Ascending aorta (tissue), 2 donors: ENCODE measurements at regions not wholly inside any gene's neighbourhood (a gene's known extent, or its start where the extent isn't known, plus 50 kb on each side); places are given as distances from the start of the nearest gene placed in this dataset.

Source experiments
- DNase-seq, 2 donors: peaks; one replicate each; pipeline ENCODE4 v3.0.0-alpha.2; 2019; ENCODE audit warnings: low spot score in 2 of 2
- H3K27ac ChIP-seq, 2 donors: fragments of 200-600 bp; sonication (generic); one replicate each; pipeline ENCODE4 v1.5.1; 2016 to 2017; ENCODE audit warnings: mild to moderate bottlenecking in 1 of 2
- H3K27me3 ChIP-seq: fragments of 200-600 bp; sonication (generic); one replicate; pipeline ENCODE4 v1.5.1; 2017
- H3K36me3 ChIP-seq, 2 donors: fragments of 200-600 bp; sonication (generic); one replicate each; pipeline ENCODE4 v1.5.1; 2016
- H3K4me1 ChIP-seq, 2 donors: fragments of 200-600 bp; sonication (generic); one replicate each; pipeline ENCODE4 v1.5.1; 2016 to 2017; ENCODE audit warnings: mild to moderate bottlenecking in 1 of 2
- H3K4me3 ChIP-seq, 2 donors: fragments of 200-600 bp; sonication (generic); one replicate each; pipeline ENCODE4 v1.5.1; 2016 to 2017; ENCODE audit warnings: mild to moderate bottlenecking in 1 of 2
- H3K9me3 ChIP-seq, 2 donors: fragments of 200-600 bp; sonication (generic); one replicate each; pipeline ENCODE4 v1.5.1; 2016
- CTCF ChIP-seq, 3 experiments: fragments of 200-600 bp in 2 of 3; fragments of 450-650 bp in 1 of 3; sonication (generic) in 2 of 3; IDR thresholded peaks; one replicate each; pipeline ENCODE4 v1.5.1; 2016 to 2019; ENCODE audit warnings: antibody characterized with exemption in 3 of 3, mild to moderate bottlenecking in 1 of 3, moderate library complexity in 1 of 3
- intact Hi-C: fragments of 100-400 bp; cut with DNase I; formaldehyde crosslinking; loops from one replicate; pipeline ENCODE4 v1.15.1; 2023

GRCh38 chr2:126219081-126219480, 436.9 kb upstream of the GYPC start:
- TF ChIP-seq CTCF (IDR thresholded peaks at IDR 0.05), result no peak
- Histone ChIP-seq H3K27me3 (no peaks in the 10 kb centered on the region), H3K4me1 (no peaks in the 10 kb centered on the region), H3K36me3 (no peaks in the 10 kb centered on the region), H3K4me3 (no peak overlapping the region), H3K27ac (no peak overlapping the region), H3K9me3 (no peaks in the 10 kb centered on the region)
- intact Hi-C loops, result no loop called here
- DNase-seq, result no peak

GRCh38 chr2:126220331-126220730, 435.6 kb upstream of the GYPC start:
- no peak overlapping the region for H3K27ac ChIP-seq
- DNase-seq, result no peak
- no peak for TF ChIP-seq CTCF (IDR thresholded peaks at IDR 0.05)
- no peaks in the 10 kb centered on the region for H3K4me1 ChIP-seq
- H3K9me3 ChIP-seq, result no peaks in the 10 kb centered on the region
- H3K36me3 ChIP-seq, result no peaks in the 10 kb centered on the region
- no peaks in the 10 kb centered on the region for H3K27me3 ChIP-seq
- no peak overlapping the region for H3K4me3 ChIP-seq
- intact Hi-C loops, result no loop called here

- Histone ChIP-seq H3K4me3 (no peak overlapping the region), H3K27me3 (no peaks in the 10 kb centered on the region), H3K4me1 (no peaks in the 10 kb centered on the region), H3K27ac (no peak overlapping the region), H3K36me3 (no peaks in the 10 kb centered on the region), H3K9me3 (no peaks in the 10 kb centered on the region)
- intact Hi-C loops, result no loop called here
- TF ChIP-seq CTCF (IDR thresholded peaks at IDR 0.05), result no peak
- DNase-seq, result no peak
Observed at GRCh38 chr2:126221506-126221905, 434.5 kb upstream of the GYPC start.

GRCh38 chr2:126222278-126222677, 433.7 kb upstream of the GYPC start:
- H3K4me1 ChIP-seq, result no peaks in the 10 kb centered on the region
- H3K27ac ChIP-seq, result no peak overlapping the region
- DNase-seq, result no peak
- intact Hi-C loops, result no loop called here
- no peak overlapping the region for H3K4me3 ChIP-seq
- TF ChIP-seq CTCF (IDR thresholded peaks at IDR 0.05), result no peak
- no peaks in the 10 kb centered on the region for H3K36me3 ChIP-seq
- no peaks in the 10 kb centered on the region for H3K27me3 ChIP-seq
- H3K9me3 ChIP-seq, result no peaks in the 10 kb centered on the region

GRCh38 chr2:126224776-126225175, 431.2 kb upstream of the GYPC start:
- no peak overlapping the region for H3K4me3 ChIP-seq
- no peak for DNase-seq
- peaks cover 3 to 6% of the 10 kb centered on the region in 2 donors for H3K9me3 ChIP-seq
- intact Hi-C loops, result no loop called here
- no peaks in the 10 kb centered on the region for H3K36me3 ChIP-seq
- H3K4me1 ChIP-seq, result no peaks in the 10 kb centered on the region
- TF ChIP-seq CTCF (IDR thresholded peaks at IDR 0.05), result no peak
- no peaks in the 10 kb centered on the region for H3K27me3 ChIP-seq
- no peak overlapping the region for H3K27ac ChIP-seq

GRCh38 chr2:126227250-126227649, 428.7 kb upstream of the GYPC start:
- no peak for TF ChIP-seq CTCF (IDR thresholded peaks at IDR 0.05)
- no peak for DNase-seq
- H3K36me3 ChIP-seq, result no peaks in the 10 kb centered on the region
- no peak overlapping the region for H3K27ac ChIP-seq
- no peaks in the 10 kb centered on the region for H3K27me3 ChIP-seq
- H3K9me3 ChIP-seq, result peaks cover 4 to 6% of the 10 kb centered on the region in 2 donors
- intact Hi-C loops, result no loop called here
- H3K4me1 ChIP-seq, result no peaks in the 10 kb centered on the region
- H3K4me3 ChIP-seq, result no peak overlapping the region
